ENCODE measurements at regions not wholly inside any gene's neighbourhood (a gene's known extent, or its start where the extent isn't known, plus 50 kb on each side); places are given as distances from the start of the nearest gene placed in this dataset.
A peak's percentile ranks its signal among the peaks of the same experiment; 100 is the strongest.
"Not testable (repeated sequence)": the region's sequence is repeated elsewhere in the genome, so short reads cannot be mapped to it uniquely, and the experiment has no call there.

GRCh38 chr17:20387549-20387948 is 79.8 kb downstream of the LGALS9B start:
- not testable (repeated sequence) for H3K4me3 Mint-ChIP-seq (ENCODE audit: unreplicated experiment); H3K36me3 Mint-ChIP-seq (ENCODE audit: unreplicated experiment); H3K9me3 Mint-ChIP-seq (ENCODE audit: unreplicated experiment); H3K27ac Mint-ChIP-seq (ENCODE audit: unreplicated experiment); H3K4me1 Mint-ChIP-seq (ENCODE audit: unreplicated experiment); DNase-seq (ENCODE audit: extremely low spot score, unreplicated experiment); H3K27me3 Mint-ChIP-seq (ENCODE audit: unreplicated experiment)

DNA sequence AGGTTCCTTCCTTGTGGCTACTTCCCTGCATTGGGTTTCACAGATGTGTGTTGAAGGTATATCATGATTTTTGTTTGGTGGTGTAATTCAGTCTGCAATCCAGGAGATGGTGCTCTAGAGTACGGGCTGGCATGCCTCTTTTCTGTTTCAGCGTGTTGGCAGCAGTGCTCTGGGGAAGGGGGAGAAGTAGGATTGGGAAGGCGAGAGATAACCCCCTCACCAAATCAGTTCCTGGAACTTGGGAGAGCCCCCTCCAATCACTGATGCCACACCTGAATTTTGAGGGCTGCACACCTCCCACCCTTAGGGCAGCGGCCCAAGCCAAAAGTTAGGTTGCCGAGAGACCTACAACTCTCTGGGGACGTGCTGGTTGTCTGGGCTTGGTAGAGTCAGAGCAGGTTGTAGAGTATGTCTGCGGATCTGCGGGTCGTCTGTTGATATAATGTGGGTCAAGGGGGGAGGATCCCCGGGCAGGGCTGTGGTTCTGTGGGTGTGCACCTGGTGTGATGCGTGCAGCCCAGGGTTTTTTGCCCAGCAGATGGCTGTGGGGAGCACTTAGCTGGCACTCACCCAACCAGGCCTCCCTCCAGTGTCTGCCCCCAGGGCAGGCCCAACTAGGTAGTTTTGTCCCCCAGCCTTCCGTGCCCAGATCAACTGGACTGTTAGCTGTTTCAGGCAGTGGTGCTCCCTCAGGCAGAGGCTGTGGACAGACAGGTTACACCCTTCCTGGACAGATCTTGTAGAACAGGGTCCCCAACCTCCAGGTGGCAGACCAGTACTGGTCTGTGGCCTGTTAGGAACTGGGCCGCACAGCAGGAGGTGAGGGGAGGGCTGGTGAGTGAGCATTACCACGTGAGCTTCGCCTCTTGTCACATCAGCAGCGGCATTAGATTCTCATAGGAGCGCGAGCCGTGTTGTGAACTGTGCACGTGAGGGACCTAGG is 85.7 kb downstream of the LGALS9B start:
- H3K27me3 Mint-ChIP-seq (ENCODE audit: unreplicated experiment); H3K4me3 Mint-ChIP-seq (ENCODE audit: unreplicated experiment); DNase-seq (ENCODE audit: extremely low spot score, unreplicated experiment); H3K9me3 Mint-ChIP-seq (ENCODE audit: unreplicated experiment); H3K27ac Mint-ChIP-seq (ENCODE audit: unreplicated experiment); H3K36me3 Mint-ChIP-seq (ENCODE audit: unreplicated experiment): not testable (repeated sequence)
- TF ChIP-seq, protein P1, sequence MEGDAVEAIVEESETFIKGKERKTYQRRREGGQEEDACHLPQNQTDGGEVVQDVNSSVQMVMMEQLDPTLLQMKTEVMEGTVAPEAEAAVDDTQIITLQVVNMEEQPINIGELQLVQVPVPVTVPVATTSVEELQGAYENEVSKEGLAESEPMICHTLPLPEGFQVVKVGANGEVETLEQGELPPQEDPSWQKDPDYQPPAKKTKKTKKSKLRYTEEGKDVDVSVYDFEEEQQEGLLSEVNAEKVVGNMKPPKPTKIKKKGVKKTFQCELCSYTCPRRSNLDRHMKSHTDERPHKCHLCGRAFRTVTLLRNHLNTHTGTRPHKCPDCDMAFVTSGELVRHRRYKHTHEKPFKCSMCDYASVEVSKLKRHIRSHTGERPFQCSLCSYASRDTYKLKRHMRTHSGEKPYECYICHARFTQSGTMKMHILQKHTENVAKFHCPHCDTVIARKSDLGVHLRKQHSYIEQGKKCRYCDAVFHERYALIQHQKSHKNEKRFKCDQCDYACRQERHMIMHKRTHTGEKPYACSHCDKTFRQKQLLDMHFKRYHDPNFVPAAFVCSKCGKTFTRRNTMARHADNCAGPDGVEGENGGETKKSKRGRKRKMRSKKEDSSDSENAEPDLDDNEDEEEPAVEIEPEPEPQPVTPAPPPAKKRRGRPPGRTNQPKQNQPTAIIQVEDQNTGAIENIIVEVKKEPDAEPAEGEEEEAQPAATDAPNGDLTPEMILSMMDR (IDR thresholded peaks at IDR 0.05): peak; percentile 54
- H3K4me1 Mint-ChIP-seq (ENCODE audit: unreplicated experiment): peaks cover 11% of the 10 kb centered on the region

GRCh38 chr17:20380625-20381024 is 86.7 kb downstream of the LGALS9B start:
- H3K27ac Mint-ChIP-seq (ENCODE audit: unreplicated experiment); H3K36me3 Mint-ChIP-seq (ENCODE audit: unreplicated experiment); H3K27me3 Mint-ChIP-seq (ENCODE audit: unreplicated experiment); H3K9me3 Mint-ChIP-seq (ENCODE audit: unreplicated experiment); DNase-seq (ENCODE audit: extremely low spot score, unreplicated experiment); H3K4me3 Mint-ChIP-seq (ENCODE audit: unreplicated experiment): not testable (repeated sequence)
- H3K4me1 Mint-ChIP-seq (ENCODE audit: unreplicated experiment): peaks cover 11% of the 10 kb centered on the region

- not testable (repeated sequence) for H3K9me3 Mint-ChIP-seq (ENCODE audit: unreplicated experiment); DNase-seq (ENCODE audit: extremely low spot score, unreplicated experiment); H3K36me3 Mint-ChIP-seq (ENCODE audit: unreplicated experiment); H3K27ac Mint-ChIP-seq (ENCODE audit: unreplicated experiment); H3K4me3 Mint-ChIP-seq (ENCODE audit: unreplicated experiment); H3K27me3 Mint-ChIP-seq (ENCODE audit: unreplicated experiment)
- H3K4me1 Mint-ChIP-seq (ENCODE audit: unreplicated experiment): peaks cover 11% of the 10 kb centered on the region
Observed at GRCh38 chr17:20379251-20379650, 88.1 kb downstream of the LGALS9B start.

DNA sequence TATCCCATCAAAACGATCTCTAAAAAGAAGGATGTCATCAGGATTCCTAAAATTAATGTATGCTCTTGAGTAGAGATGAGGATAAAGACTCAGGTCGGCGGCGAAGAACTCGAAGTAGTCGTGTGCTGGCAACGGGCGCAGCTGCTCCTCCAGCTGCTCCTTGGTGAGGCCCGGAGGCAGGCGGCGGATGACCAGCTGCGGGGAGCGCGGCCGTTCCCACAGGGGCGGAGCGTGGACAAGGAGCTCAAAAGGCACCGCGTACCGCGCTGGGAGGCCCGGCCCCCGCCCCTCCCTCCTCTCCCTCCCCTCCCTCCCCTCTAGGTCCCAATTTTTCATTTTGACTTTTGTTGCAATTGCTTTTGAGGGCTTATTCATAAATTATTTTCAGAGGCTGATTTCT is 90.7 kb downstream of the LGALS9B start:
- not testable (repeated sequence) for H3K36me3 Mint-ChIP-seq (ENCODE audit: unreplicated experiment); DNase-seq (ENCODE audit: extremely low spot score, unreplicated experiment); H3K9me3 Mint-ChIP-seq (ENCODE audit: unreplicated experiment); H3K27ac Mint-ChIP-seq (ENCODE audit: unreplicated experiment); H3K27me3 Mint-ChIP-seq (ENCODE audit: unreplicated experiment); H3K4me3 Mint-ChIP-seq (ENCODE audit: unreplicated experiment)
- H3K4me1 Mint-ChIP-seq (ENCODE audit: unreplicated experiment): peaks cover 11% of the 10 kb centered on the region

DNA sequence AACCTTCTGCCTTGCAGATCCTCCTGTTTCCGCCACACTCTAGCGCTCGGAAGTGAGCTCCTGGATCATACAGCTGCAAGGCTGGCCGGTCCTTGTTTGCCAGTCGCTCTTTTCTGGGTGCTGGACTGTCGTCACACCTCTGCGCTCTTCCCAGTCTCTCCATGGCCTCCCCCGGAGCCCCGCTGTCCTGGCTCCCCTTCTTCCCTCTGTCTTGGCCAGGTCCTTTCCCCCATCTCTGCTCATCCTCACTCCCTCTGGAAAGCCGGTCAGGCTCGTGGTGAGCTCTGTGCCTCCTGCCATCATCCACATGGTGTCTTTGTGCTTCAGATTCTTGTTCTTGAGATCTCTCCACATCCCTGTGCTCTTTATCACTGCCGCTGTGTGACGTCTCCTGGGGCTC is 91.6 kb downstream of the LGALS9B start:
- H3K27me3 Mint-ChIP-seq (ENCODE audit: unreplicated experiment); H3K9me3 Mint-ChIP-seq (ENCODE audit: unreplicated experiment); H3K36me3 Mint-ChIP-seq (ENCODE audit: unreplicated experiment); DNase-seq (ENCODE audit: extremely low spot score, unreplicated experiment); H3K27ac Mint-ChIP-seq (ENCODE audit: unreplicated experiment); H3K4me3 Mint-ChIP-seq (ENCODE audit: unreplicated experiment); H3K4me1 Mint-ChIP-seq (ENCODE audit: unreplicated experiment): not testable (repeated sequence)
